ENCODE measurements at regions not wholly inside any gene's neighbourhood (a gene's known extent, or its start where the extent isn't known, plus 50 kb on each side); places are given as distances from the start of the nearest gene placed in this dataset.
A peak's percentile ranks its signal among the peaks of the same experiment; 100 is the strongest.

GRCh38 chr10:88023676-88024075 lies 160.3 kb downstream of the PTEN start:
- H3K27me3 ChIP-seq (ENCODE audit: control insufficient read depth, insufficient read depth, low read length): no peaks in the 10 kb centered on the region
- no peaks in the 10 kb centered on the region for H3K9me3 ChIP-seq (ENCODE audit: control insufficient read depth, insufficient read depth, low read depth, low read length)
- TF ChIP-seq EZH2 (IDR thresholded peaks at IDR 0.05; ENCODE audit: low read length, missing control alignments) (no peak), CTCF (conservative IDR thresholded peaks at IDR 0.05 in 1 of 2, IDR thresholded peaks at IDR 0.05 in 1 of 2; ENCODE audit: low read depth in 1 of 2, low read length in 2 of 2) (no peak)
- H3K36me3 ChIP-seq (ENCODE audit: control insufficient read depth, insufficient read depth, low read length): no peaks in the 10 kb centered on the region
- no peak overlapping the region for H2AFZ ChIP-seq (ENCODE audit: low read length)
- H3K4me2 ChIP-seq (ENCODE audit: extremely low read depth, insufficient read depth, low read length): no peak overlapping the region
- no peak overlapping the region for H3K9ac ChIP-seq (ENCODE audit: insufficient read depth, low read length)
- no peaks in the 10 kb centered on the region for H4K20me1 ChIP-seq (ENCODE audit: control insufficient read depth, extremely low read depth, insufficient read depth, low read length)
- no peaks in the 10 kb centered on the region for H3K4me1 ChIP-seq (ENCODE audit: control insufficient read depth, extremely low read depth, insufficient read depth, low read length)
- DNase-seq (ENCODE audit: low read depth in 2 of 2): no peak
- no peak overlapping the region for H3K4me3 ChIP-seq (replicated peaks in 1 of 4; ENCODE audit: control extremely low read depth in 1 of 4, insufficient read depth in 1 of 4, low read depth in 3 of 4, low read length in 4 of 4)
- no peaks in the 10 kb centered on the region for H3K79me2 ChIP-seq (ENCODE audit: control insufficient read depth, insufficient read depth, low read length)
- H3K27ac ChIP-seq (ENCODE audit: insufficient read depth, low read length): no peak overlapping the region

- Histone ChIP-seq H3K36me3 (ENCODE audit: control insufficient read depth, insufficient read depth, low read length) (no peaks in the 10 kb centered on the region), H3K4me2 (ENCODE audit: extremely low read depth, insufficient read depth, low read length) (no peak overlapping the region)
- TF ChIP-seq CTCF (conservative IDR thresholded peaks at IDR 0.05 in 1 of 2, IDR thresholded peaks at IDR 0.05 in 1 of 2; ENCODE audit: low read depth in 1 of 2, low read length in 2 of 2) (no peak), EZH2 (IDR thresholded peaks at IDR 0.05; ENCODE audit: low read length, missing control alignments) (no peak)
Observed at GRCh38 chr10:88026031-88026430, 162.6 kb downstream of the PTEN start.

GRCh38 chr10:88027570-88027969 lies 164.1 kb downstream of the PTEN start:
- no peaks in the 10 kb centered on the region for H3K36me3 ChIP-seq (ENCODE audit: control insufficient read depth, insufficient read depth, low read length)
- no peaks in the 10 kb centered on the region for H3K4me1 ChIP-seq (ENCODE audit: control insufficient read depth, extremely low read depth, insufficient read depth, low read length)
- no peak overlapping the region for H3K9ac ChIP-seq (ENCODE audit: insufficient read depth, low read length)
- no peak overlapping the region for H2AFZ ChIP-seq (ENCODE audit: low read length)
- H3K27me3 ChIP-seq (ENCODE audit: control insufficient read depth, insufficient read depth, low read length): no peaks in the 10 kb centered on the region
- H3K9me3 ChIP-seq (ENCODE audit: control insufficient read depth, insufficient read depth, low read depth, low read length): no peaks in the 10 kb centered on the region
- no peak for DNase-seq (ENCODE audit: low read depth in 2 of 2)
- H3K4me2 ChIP-seq (ENCODE audit: extremely low read depth, insufficient read depth, low read length): no peak overlapping the region
- H3K4me3 ChIP-seq (replicated peaks in 1 of 4; ENCODE audit: control extremely low read depth in 1 of 4, insufficient read depth in 1 of 4, low read depth in 3 of 4, low read length in 4 of 4): no peak overlapping the region
- no peaks in the 10 kb centered on the region for H4K20me1 ChIP-seq (ENCODE audit: control insufficient read depth, extremely low read depth, insufficient read depth, low read length)
- no peak overlapping the region for H3K27ac ChIP-seq (ENCODE audit: insufficient read depth, low read length)
- TF ChIP-seq EZH2 (IDR thresholded peaks at IDR 0.05; ENCODE audit: low read length, missing control alignments) (no peak), CTCF (conservative IDR thresholded peaks at IDR 0.05 in 1 of 2, IDR thresholded peaks at IDR 0.05 in 1 of 2; ENCODE audit: low read depth in 1 of 2, low read length in 2 of 2) (no peak)
- H3K79me2 ChIP-seq (ENCODE audit: control insufficient read depth, insufficient read depth, low read length): no peaks in the 10 kb centered on the region

More at GRCh38 chr10:88026031-88026430, 162.6 kb downstream of the PTEN start:
- Histone ChIP-seq H3K9me3 (ENCODE audit: control insufficient read depth, insufficient read depth, low read depth, low read length) (no peaks in the 10 kb centered on the region), H3K4me3 (replicated peaks in 1 of 4; ENCODE audit: control extremely low read depth in 1 of 4, insufficient read depth in 1 of 4, low read depth in 3 of 4, low read length in 4 of 4) (no peak overlapping the region), H4K20me1 (ENCODE audit: control insufficient read depth, extremely low read depth, insufficient read depth, low read length) (no peaks in the 10 kb centered on the region), H3K27ac (ENCODE audit: insufficient read depth, low read length) (no peak overlapping the region), H2AFZ (ENCODE audit: low read length) (no peak overlapping the region), H3K4me1 (ENCODE audit: control insufficient read depth, extremely low read depth, insufficient read depth, low read length) (no peaks in the 10 kb centered on the region), H3K79me2 (ENCODE audit: control insufficient read depth, insufficient read depth, low read length) (no peaks in the 10 kb centered on the region), H3K9ac (ENCODE audit: insufficient read depth, low read length) (no peak overlapping the region), H3K27me3 (ENCODE audit: control insufficient read depth, insufficient read depth, low read length) (no peaks in the 10 kb centered on the region)
- peak in 1 of 2 donors; percentile 35 for DNase-seq (ENCODE audit: low read depth in 2 of 2)
